Neural progenitor cell (in vitro differentiated cells): ENCODE measurements at regions not wholly inside any gene's neighbourhood (a gene's known extent, or its start where the extent isn't known, plus 50 kb on each side); places are given as distances from the start of the nearest gene placed in this dataset.

Source experiments
- DNase-seq: peaks from one replicate; pipeline ENCODE4 v3.0.0-alpha.2; 2016; ENCODE audit warnings: low spot score
- H2AFZ ChIP-seq: fragments of 200-600 bp; sonication (generic); replicated peaks from 2 replicates; pipeline ENCODE4 v1.6.1; 2016; ENCODE audit warnings: antibody characterized with exemption
- H3F3A ChIP-seq: fragments of 200-600 bp; sonication (generic); 2 replicates; pipeline ENCODE4 v1.6.1; 2016; ENCODE audit warnings: antibody characterized with exemption, low read depth
- H3K27ac ChIP-seq: fragments of 200-600 bp; sonication (generic); 2 replicates; pipeline ENCODE4 v1.5.1; 2016; ENCODE audit warnings: mild to moderate bottlenecking
- H3K27me3 ChIP-seq: fragments of 200-600 bp; sonication (generic); 2 replicates; pipeline ENCODE4 v1.6.1; 2016; ENCODE audit warnings: mild to moderate bottlenecking, moderate library complexity
- H3K36me3 ChIP-seq: fragments of 200-600 bp; sonication (generic); 2 replicates; pipeline ENCODE4 v1.5.1; 2016
- H3K4me1 ChIP-seq: fragments of 200-600 bp; sonication (generic); 2 replicates; pipeline ENCODE4 v1.6.1; 2016; ENCODE audit warnings: mixed run types
- H3K4me2 ChIP-seq: fragments of 200-600 bp; sonication (generic); 2 replicates; pipeline ENCODE4 v1.6.1; 2016
- H3K4me3 ChIP-seq: fragments of 200-600 bp; sonication (generic); 2 replicates; pipeline ENCODE4 v1.5.1; 2016
- H3K79me2 ChIP-seq: fragments of 200-600 bp; sonication (generic); 2 replicates; pipeline ENCODE4 v1.6.1; 2016; ENCODE audit warnings: low read depth
- H3K9ac ChIP-seq: fragments of 200-600 bp; sonication (generic); 2 replicates; pipeline ENCODE4 v1.6.1; 2016
- H3K9me3 ChIP-seq: fragments of 200-600 bp; sonication (generic); 2 replicates; pipeline ENCODE4 v1.5.1; 2016; ENCODE audit warnings: low read depth
- H4K20me1 ChIP-seq: fragments of 200-600 bp; sonication (generic); 2 replicates; pipeline ENCODE4 v1.6.1; 2016; ENCODE audit warnings: low read depth
- H3K27ac Mint-ChIP-seq: 3 replicates; pipeline ENCODE4 v1.8.0; 2021; ENCODE audit warnings: mixed read lengths
- H3K27me3 Mint-ChIP-seq: 2 replicates; pipeline ENCODE4 v1.8.0; 2022; ENCODE audit warnings: low read depth, mild to moderate bottlenecking, inconsistent platforms, moderate library complexity, mixed read lengths; ENCODE audit not compliant: insufficient read depth
- H3K36me3 Mint-ChIP-seq: 3 replicates; pipeline ENCODE4 v1.8.0; 2021; ENCODE audit warnings: mixed read lengths
- H3K4me1 Mint-ChIP-seq: 3 replicates; pipeline ENCODE4 v1.8.0; 2021; ENCODE audit warnings: mixed read lengths
- H3K4me3 Mint-ChIP-seq: 3 replicates; pipeline ENCODE4 v1.8.0; 2021; ENCODE audit warnings: mild to moderate bottlenecking, moderate library complexity, mixed read lengths
- H3K9me3 Mint-ChIP-seq: 3 replicates; pipeline ENCODE4 v1.8.0; 2020; ENCODE audit warnings: mixed read lengths
- EZH2 ChIP-seq: fragments of 200-600 bp; sonication (generic); IDR thresholded peaks from 2 replicates; pipeline ENCODE4 v1.6.1; 2017; ENCODE audit warnings: antibody characterized with exemption, mild to moderate bottlenecking, moderate library complexity
- EZH2phosphoT487 ChIP-seq: fragments of 200-600 bp; sonication (generic); IDR thresholded peaks from 2 replicates; pipeline ENCODE4 v1.6.1; 2017; ENCODE audit warnings: antibody characterized with exemption
- TF ChIP-seq, protein P1 (sequence below): fragments of 200-600 bp; sonication (generic); IDR thresholded peaks from 2 replicates; pipeline ENCODE4 v1.5.1; 2017; ENCODE audit warnings: antibody characterized with exemption, mild to moderate bottlenecking

DNA sequence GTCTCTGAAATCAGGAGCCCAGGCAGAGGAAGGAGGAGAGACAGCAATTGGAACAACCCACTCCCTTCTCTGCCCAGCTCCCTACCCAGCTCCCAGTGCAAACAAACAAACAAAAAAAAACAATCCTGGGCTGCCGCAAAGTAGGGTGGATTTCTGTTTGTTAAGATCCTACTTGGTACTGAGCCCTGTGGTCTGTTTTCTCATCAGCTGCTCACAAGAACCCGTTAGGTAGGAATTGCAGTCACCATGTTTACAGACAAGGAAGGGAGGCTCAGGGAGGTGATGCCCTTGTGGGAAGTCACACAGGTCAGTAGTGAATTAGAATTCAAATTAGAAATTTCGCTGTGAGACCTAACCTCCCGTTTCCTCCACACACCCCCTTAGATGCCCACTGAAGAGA is 128.8 kb upstream of the RAD23B start:
- Histone ChIP-seq H3K79me2 (no peaks in the 10 kb centered on the region), H3K4me3 (no peak overlapping the region), H3K27ac (no peak overlapping the region), H3K4me1 (peaks cover 9% of the 10 kb centered on the region), H3K4me2 (no peak overlapping the region), H3K9me3 (no peaks in the 10 kb centered on the region), H3K9ac (no peak overlapping the region), H3F3A (no peaks in the 10 kb centered on the region), H3K27me3 (no peaks in the 10 kb centered on the region), H2AFZ (peak overlapping the region; percentile 80), H4K20me1 (no peaks in the 10 kb centered on the region), H3K36me3 (no peaks in the 10 kb centered on the region)
- TF ChIP-seq, protein P1, sequence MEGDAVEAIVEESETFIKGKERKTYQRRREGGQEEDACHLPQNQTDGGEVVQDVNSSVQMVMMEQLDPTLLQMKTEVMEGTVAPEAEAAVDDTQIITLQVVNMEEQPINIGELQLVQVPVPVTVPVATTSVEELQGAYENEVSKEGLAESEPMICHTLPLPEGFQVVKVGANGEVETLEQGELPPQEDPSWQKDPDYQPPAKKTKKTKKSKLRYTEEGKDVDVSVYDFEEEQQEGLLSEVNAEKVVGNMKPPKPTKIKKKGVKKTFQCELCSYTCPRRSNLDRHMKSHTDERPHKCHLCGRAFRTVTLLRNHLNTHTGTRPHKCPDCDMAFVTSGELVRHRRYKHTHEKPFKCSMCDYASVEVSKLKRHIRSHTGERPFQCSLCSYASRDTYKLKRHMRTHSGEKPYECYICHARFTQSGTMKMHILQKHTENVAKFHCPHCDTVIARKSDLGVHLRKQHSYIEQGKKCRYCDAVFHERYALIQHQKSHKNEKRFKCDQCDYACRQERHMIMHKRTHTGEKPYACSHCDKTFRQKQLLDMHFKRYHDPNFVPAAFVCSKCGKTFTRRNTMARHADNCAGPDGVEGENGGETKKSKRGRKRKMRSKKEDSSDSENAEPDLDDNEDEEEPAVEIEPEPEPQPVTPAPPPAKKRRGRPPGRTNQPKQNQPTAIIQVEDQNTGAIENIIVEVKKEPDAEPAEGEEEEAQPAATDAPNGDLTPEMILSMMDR, result no peak
- TF ChIP-seq EZH2, result no peak
- TF ChIP-seq EZH2phosphoT487, result no peak
- Mint-ChIP-seq H3K36me3 (no peaks in the 10 kb centered on the region), H3K9me3 (peaks cover 8% of the 10 kb centered on the region), H3K27me3 (no peaks in the 10 kb centered on the region), H3K27ac (no peak overlapping the region), H3K4me1 (no peaks in the 10 kb centered on the region), H3K4me3 (no peak overlapping the region)
- DNase-seq, result no peak

DNA sequence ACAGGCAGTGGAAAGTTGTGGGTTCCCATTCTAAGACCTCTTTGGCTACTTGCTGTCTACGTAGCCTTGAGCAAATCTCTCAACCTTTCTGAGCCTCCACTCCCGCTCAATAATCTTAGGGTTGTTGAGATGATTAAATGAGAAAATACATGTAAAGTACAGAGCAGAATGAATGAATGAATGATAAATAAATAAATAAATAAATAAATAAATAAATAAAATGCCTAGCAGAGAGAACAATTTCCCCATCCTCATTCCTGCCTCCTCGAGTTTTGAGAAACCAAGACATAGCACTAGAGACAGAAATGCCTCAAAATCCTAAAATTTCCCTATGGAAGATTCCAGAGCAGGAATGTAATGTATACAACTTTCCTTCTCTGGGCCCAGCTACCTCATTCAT is 128.3 kb upstream of the RAD23B start:
- no peaks in the 10 kb centered on the region for H3K36me3 ChIP-seq
- no peak overlapping the region for H3K4me2 ChIP-seq
- H3K9ac ChIP-seq, result no peak overlapping the region
- H3K79me2 ChIP-seq, result no peaks in the 10 kb centered on the region
- H3K27me3 Mint-ChIP-seq, result no peaks in the 10 kb centered on the region
- no peaks in the 10 kb centered on the region for H3K4me1 Mint-ChIP-seq
- H2AFZ ChIP-seq, result no peak overlapping the region
- no peak overlapping the region for H3K27ac ChIP-seq
- TF ChIP-seq, protein P1, result no peak
- TF ChIP-seq EZH2phosphoT487 (no peak), EZH2 (no peak)
- no peak overlapping the region for H3K4me3 Mint-ChIP-seq
- no peaks in the 10 kb centered on the region for H3K9me3 ChIP-seq
- H3K4me3 ChIP-seq, result no peak overlapping the region
- no peaks in the 10 kb centered on the region for H4K20me1 ChIP-seq
- H3K4me1 ChIP-seq, result peaks cover 9% of the 10 kb centered on the region
- DNase-seq, result no peak
- H3F3A ChIP-seq, result no peaks in the 10 kb centered on the region
- no peak overlapping the region for H3K27ac Mint-ChIP-seq
- no peaks in the 10 kb centered on the region for H3K36me3 Mint-ChIP-seq
- peaks cover 8% of the 10 kb centered on the region for H3K9me3 Mint-ChIP-seq
- H3K27me3 ChIP-seq, result no peaks in the 10 kb centered on the region

DNA sequence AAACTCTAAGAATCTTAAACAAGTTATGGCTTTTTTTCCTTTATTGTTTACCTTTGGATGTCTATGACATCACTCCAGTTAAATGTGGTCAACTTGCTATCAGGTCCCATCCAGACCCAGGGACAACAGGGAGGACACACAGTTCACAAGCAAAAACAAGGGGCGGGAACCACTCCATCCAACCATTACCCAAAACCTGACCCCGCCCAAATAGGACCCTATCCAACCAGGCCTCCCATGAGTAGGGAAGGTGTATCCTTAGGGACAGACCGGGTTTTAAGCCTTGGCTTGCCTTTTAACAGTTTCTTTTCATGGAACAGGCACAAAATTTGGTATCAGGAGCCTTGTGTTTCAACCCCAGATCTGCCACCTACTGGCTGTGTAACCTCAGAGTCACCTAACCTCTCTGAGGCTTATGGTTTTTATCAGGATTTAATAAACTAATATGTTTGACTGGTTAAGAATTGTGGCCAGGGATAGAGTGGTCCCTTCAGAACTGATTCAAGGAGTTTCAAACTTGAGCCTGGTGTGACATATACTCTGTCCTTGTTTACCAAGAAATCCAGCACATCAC is 127.7 kb upstream of the RAD23B start:
- no peak for TF ChIP-seq EZH2phosphoT487
- TF ChIP-seq EZH2, result no peak
- TF ChIP-seq, protein P1, result peak; percentile 39
- Histone ChIP-seq H3K27ac (no peak overlapping the region), H4K20me1 (no peaks in the 10 kb centered on the region), H3K36me3 (no peaks in the 10 kb centered on the region), H3K4me2 (no peak overlapping the region), H2AFZ (no peak overlapping the region), H3K4me1 (peaks cover 9% of the 10 kb centered on the region), H3K79me2 (no peaks in the 10 kb centered on the region), H3K27me3 (no peaks in the 10 kb centered on the region), H3K9me3 (no peaks in the 10 kb centered on the region), H3K9ac (no peak overlapping the region), H3K4me3 (no peak overlapping the region), H3F3A (no peaks in the 10 kb centered on the region)
- Mint-ChIP-seq H3K36me3 (no peaks in the 10 kb centered on the region), H3K27ac (no peak overlapping the region), H3K9me3 (peaks cover 6% of the 10 kb centered on the region), H3K4me3 (no peak overlapping the region), H3K27me3 (peaks cover 2% of the 10 kb centered on the region), H3K4me1 (no peaks in the 10 kb centered on the region)
- no peak for DNase-seq
